Ovary (tissue), 3 donors: ENCODE measurements at regions not wholly inside any gene's neighbourhood (a gene's known extent, or its start where the extent isn't known, plus 50 kb on each side); places are given as distances from the start of the nearest gene placed in this dataset.
"Not testable (repeated sequence)": the region's sequence is repeated elsewhere in the genome, so short reads cannot be mapped to it uniquely, and the experiment has no call there.

Experiments
- CTCF ChIP-seq, 3 donors: fragments of 450-650 bp in 2 of 3; fragments of 200-600 bp in 1 of 3; IDR thresholded peaks; one replicate each; pipeline versions ENCODE4 v1.5.1 to v1.8.0; 2016 to 2022; ENCODE audit warnings: antibody characterized with exemption in 3 of 3, mild to moderate bottlenecking in 1 of 3
- EP300 ChIP-seq: sonication (generic); formaldehyde crosslinking; IDR thresholded peaks from one replicate; pipeline ENCODE4 v1.6.1; 2017; ENCODE audit warnings: antibody characterized with exemption
- POLR2A ChIP-seq: fragments of 450-650 bp; IDR thresholded peaks from one replicate; pipeline ENCODE4 v1.6.1; 2017; ENCODE audit warnings: antibody characterized with exemption, mild to moderate bottlenecking, moderate library complexity
- donor health status: DM: no; HTN: no; CAD: no.

GRCh38 chr10:63033616-63034185 lies 99.4 kb upstream of the NRBF2 start:
- TF ChIP-seq CTCF (IDR thresholded peaks at IDR 0.05); POLR2A; EP300: not testable (repeated sequence)
